Liver (tissue), 3 donors: ENCODE measurements at regions not wholly inside any gene's neighbourhood (a gene's known extent, or its start where the extent isn't known, plus 50 kb on each side); places are given as distances from the start of the nearest gene placed in this dataset.

Experiments used
- RXRA ChIP-seq, 2 donors: IDR thresholded peaks; 2 replicates each; pipeline ENCODE4 v1.6.1; 2017 to 2018; ENCODE audit warnings: antibody characterized with exemption in 2 of 2, mild to moderate bottlenecking in 1 of 2
- TAF1 ChIP-seq: conservative IDR thresholded peaks from 2 replicates; pipeline ENCODE4 v1.6.1; 2016; ENCODE audit warnings: antibody characterized with exemption, mild to moderate bottlenecking
- TF ChIP-seq, protein P1 (sequence below): IDR thresholded peaks from 2 replicates; pipeline ENCODE4 v1.6.1; 2016; ENCODE audit warnings: antibody characterized with exemption, mild to moderate bottlenecking
- TF ChIP-seq, protein P2 (sequence below): fragments of 150-350 bp; IDR thresholded peaks from 2 replicates; pipeline ENCODE4 v1.5.1; 2017; ENCODE audit warnings: improper control_type of control experiment, low read depth, low read length; ENCODE audit not compliant: missing input control
- donor health status: healthy.
- donor health status: healthy.

DNA sequence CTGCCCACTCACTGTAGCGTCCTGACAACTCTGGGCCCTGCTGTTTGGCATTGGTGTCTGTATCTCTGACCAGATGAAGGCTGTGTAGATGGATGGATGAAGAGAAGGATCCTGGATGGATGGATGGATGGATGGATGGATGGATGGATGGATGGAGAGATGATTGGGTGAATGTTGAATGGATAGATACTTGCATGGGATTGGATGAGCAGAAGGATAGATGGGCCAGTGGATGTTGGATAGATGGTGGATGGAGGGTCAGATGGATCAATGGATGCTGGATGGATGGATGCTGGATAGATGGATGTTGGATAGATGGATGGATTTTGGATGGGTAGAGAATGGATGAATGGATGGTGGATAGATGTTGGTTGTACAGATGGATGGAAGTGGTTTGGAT, 179.6 kb upstream of the GSE1 start:
- TF ChIP-seq RXRA (IDR thresholded peaks at IDR 0.05): no peak
- TF ChIP-seq, protein P1, sequence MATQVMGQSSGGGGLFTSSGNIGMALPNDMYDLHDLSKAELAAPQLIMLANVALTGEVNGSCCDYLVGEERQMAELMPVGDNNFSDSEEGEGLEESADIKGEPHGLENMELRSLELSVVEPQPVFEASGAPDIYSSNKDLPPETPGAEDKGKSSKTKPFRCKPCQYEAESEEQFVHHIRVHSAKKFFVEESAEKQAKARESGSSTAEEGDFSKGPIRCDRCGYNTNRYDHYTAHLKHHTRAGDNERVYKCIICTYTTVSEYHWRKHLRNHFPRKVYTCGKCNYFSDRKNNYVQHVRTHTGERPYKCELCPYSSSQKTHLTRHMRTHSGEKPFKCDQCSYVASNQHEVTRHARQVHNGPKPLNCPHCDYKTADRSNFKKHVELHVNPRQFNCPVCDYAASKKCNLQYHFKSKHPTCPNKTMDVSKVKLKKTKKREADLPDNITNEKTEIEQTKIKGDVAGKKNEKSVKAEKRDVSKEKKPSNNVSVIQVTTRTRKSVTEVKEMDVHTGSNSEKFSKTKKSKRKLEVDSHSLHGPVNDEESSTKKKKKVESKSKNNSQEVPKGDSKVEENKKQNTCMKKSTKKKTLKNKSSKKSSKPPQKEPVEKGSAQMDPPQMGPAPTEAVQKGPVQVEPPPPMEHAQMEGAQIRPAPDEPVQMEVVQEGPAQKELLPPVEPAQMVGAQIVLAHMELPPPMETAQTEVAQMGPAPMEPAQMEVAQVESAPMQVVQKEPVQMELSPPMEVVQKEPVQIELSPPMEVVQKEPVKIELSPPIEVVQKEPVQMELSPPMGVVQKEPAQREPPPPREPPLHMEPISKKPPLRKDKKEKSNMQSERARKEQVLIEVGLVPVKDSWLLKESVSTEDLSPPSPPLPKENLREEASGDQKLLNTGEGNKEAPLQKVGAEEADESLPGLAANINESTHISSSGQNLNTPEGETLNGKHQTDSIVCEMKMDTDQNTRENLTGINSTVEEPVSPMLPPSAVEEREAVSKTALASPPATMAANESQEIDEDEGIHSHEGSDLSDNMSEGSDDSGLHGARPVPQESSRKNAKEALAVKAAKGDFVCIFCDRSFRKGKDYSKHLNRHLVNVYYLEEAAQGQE: no peak
- TF ChIP-seq, protein P2, sequence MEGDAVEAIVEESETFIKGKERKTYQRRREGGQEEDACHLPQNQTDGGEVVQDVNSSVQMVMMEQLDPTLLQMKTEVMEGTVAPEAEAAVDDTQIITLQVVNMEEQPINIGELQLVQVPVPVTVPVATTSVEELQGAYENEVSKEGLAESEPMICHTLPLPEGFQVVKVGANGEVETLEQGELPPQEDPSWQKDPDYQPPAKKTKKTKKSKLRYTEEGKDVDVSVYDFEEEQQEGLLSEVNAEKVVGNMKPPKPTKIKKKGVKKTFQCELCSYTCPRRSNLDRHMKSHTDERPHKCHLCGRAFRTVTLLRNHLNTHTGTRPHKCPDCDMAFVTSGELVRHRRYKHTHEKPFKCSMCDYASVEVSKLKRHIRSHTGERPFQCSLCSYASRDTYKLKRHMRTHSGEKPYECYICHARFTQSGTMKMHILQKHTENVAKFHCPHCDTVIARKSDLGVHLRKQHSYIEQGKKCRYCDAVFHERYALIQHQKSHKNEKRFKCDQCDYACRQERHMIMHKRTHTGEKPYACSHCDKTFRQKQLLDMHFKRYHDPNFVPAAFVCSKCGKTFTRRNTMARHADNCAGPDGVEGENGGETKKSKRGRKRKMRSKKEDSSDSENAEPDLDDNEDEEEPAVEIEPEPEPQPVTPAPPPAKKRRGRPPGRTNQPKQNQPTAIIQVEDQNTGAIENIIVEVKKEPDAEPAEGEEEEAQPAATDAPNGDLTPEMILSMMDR: no peak
- no peak for TF ChIP-seq TAF1
